ENCODE measurements at regions not wholly inside any gene's neighbourhood (a gene's known extent, or its start where the extent isn't known, plus 50 kb on each side); places are given as distances from the start of the nearest gene placed in this dataset.

DNA sequence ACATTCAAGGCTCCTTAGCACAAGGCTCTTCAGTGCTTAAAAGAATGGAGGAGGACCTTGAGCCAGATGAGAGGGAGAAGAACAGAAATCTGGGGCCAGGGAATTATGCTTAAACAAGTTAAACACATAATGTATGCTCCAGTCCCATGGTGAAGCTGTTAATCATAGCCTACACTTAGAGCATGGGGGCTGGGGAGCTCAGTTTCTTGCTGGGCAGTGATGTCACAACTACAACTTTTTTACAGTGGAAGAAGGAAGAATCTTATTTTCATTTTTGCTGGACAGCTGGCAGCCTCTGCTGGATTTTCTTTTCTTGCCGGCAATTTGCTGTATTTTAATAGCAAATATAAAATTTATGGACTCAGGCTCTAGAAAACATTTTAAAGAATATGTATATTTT is 432.5 kb downstream of the CD109 start:
- TF ChIP-seq, protein P1, sequence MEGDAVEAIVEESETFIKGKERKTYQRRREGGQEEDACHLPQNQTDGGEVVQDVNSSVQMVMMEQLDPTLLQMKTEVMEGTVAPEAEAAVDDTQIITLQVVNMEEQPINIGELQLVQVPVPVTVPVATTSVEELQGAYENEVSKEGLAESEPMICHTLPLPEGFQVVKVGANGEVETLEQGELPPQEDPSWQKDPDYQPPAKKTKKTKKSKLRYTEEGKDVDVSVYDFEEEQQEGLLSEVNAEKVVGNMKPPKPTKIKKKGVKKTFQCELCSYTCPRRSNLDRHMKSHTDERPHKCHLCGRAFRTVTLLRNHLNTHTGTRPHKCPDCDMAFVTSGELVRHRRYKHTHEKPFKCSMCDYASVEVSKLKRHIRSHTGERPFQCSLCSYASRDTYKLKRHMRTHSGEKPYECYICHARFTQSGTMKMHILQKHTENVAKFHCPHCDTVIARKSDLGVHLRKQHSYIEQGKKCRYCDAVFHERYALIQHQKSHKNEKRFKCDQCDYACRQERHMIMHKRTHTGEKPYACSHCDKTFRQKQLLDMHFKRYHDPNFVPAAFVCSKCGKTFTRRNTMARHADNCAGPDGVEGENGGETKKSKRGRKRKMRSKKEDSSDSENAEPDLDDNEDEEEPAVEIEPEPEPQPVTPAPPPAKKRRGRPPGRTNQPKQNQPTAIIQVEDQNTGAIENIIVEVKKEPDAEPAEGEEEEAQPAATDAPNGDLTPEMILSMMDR (IDR thresholded peaks at IDR 0.05; ENCODE audit: extremely low read depth, low read depth, low read length): no peak

DNA sequence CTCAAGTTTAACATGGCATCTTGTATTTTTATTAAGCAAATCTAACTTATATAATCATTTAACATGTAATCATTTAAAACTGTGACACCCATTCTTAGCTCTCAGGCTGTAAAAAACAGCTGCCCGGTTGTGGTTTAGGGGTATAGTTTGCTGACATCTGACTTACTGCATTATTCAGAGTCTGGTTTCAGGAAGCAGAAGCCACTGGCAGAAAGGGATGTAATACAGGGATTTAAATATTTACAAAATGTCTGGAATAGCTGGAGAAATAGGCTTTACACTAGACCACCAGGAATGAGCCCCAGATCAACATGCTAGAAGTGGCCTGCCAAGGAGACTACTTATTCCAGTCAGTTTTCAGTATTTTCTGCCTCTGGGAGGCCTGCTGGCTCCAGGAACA is 421.1 kb downstream of the CD109 start:
- Histone ChIP-seq H3K36me3 (ENCODE audit: insufficient read depth, low read length) (no peaks in the 10 kb centered on the region), H3K27me3 (ENCODE audit: insufficient read depth, low read length) (no peaks in the 10 kb centered on the region), H3K27ac (ENCODE audit: low read depth, low read length) (no peak overlapping the region), H3K79me2 (ENCODE audit: insufficient read depth, low read length) (no peaks in the 10 kb centered on the region), H3K9me3 (ENCODE audit: low read depth, low read length) (no peaks in the 10 kb centered on the region), H4K20me1 (ENCODE audit: insufficient read depth, low read length) (no peaks in the 10 kb centered on the region), H3K4me2 (ENCODE audit: insufficient read depth, low read length) (no peak overlapping the region), H3K4me1 (ENCODE audit: insufficient read depth, low read length) (no peaks in the 10 kb centered on the region), H2AFZ (ENCODE audit: low read length) (no peak overlapping the region), H3K4me3 (ENCODE audit: insufficient read depth, low read length) (no peak overlapping the region)
- no peak for DNase-seq (ENCODE audit: insufficient read length, low spot score, missing footprints)
- TF ChIP-seq, protein P1 (IDR thresholded peaks at IDR 0.05; ENCODE audit: extremely low read depth, low read depth, low read length): no peak

More for the DNA sequence above, 432.5 kb downstream of the CD109 start:
- Histone ChIP-seq H3K4me1 (ENCODE audit: insufficient read depth, low read length) (peaks cover 4% of the 10 kb centered on the region), H2AFZ (ENCODE audit: low read length) (peak overlapping the region; percentile 43), H4K20me1 (ENCODE audit: insufficient read depth, low read length) (no peaks in the 10 kb centered on the region), H3K79me2 (ENCODE audit: insufficient read depth, low read length) (no peaks in the 10 kb centered on the region), H3K27ac (ENCODE audit: low read depth, low read length) (no peak overlapping the region), H3K36me3 (ENCODE audit: insufficient read depth, low read length) (no peaks in the 10 kb centered on the region), H3K27me3 (ENCODE audit: insufficient read depth, low read length) (peaks cover 9% of the 10 kb centered on the region), H3K4me2 (ENCODE audit: insufficient read depth, low read length) (peak overlapping the region; percentile 45), H3K9me3 (ENCODE audit: low read depth, low read length) (no peaks in the 10 kb centered on the region), H3K4me3 (ENCODE audit: insufficient read depth, low read length) (no peak overlapping the region)
- no peak for DNase-seq (ENCODE audit: insufficient read length, low spot score, missing footprints)

DNA sequence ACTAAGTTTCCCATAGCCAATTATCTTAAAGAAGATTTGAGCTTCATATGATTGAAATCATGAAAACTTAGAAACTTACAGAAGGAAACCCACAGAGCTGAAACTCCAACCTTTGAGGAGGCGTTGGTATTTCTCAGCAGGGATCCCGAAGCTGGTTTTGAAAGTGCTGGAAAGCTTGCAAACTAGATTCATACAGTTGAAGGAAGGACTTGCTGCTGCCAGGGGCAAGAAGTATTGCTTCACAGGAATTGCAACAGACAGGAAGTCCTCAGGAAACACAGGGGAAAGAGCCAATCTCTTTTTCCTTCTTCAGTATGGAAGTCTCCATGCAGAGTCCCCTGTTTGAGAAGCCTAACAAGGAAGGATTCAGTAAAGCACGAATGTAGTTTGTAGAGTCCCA is 419.7 kb downstream of the CD109 start:
- TF ChIP-seq, protein P1 (IDR thresholded peaks at IDR 0.05; ENCODE audit: extremely low read depth, low read depth, low read length): no peak
- Histone ChIP-seq H2AFZ (ENCODE audit: low read length) (no peak overlapping the region), H3K4me3 (ENCODE audit: insufficient read depth, low read length) (no peak overlapping the region), H3K9me3 (ENCODE audit: low read depth, low read length) (no peaks in the 10 kb centered on the region), H3K79me2 (ENCODE audit: insufficient read depth, low read length) (no peaks in the 10 kb centered on the region), H3K27ac (ENCODE audit: low read depth, low read length) (no peak overlapping the region), H4K20me1 (ENCODE audit: insufficient read depth, low read length) (no peaks in the 10 kb centered on the region), H3K4me1 (ENCODE audit: insufficient read depth, low read length) (no peaks in the 10 kb centered on the region), H3K4me2 (ENCODE audit: insufficient read depth, low read length) (no peak overlapping the region), H3K27me3 (ENCODE audit: insufficient read depth, low read length) (no peaks in the 10 kb centered on the region), H3K36me3 (ENCODE audit: insufficient read depth, low read length) (no peaks in the 10 kb centered on the region)
- no peak for DNase-seq (ENCODE audit: insufficient read length, low spot score, missing footprints)

DNA sequence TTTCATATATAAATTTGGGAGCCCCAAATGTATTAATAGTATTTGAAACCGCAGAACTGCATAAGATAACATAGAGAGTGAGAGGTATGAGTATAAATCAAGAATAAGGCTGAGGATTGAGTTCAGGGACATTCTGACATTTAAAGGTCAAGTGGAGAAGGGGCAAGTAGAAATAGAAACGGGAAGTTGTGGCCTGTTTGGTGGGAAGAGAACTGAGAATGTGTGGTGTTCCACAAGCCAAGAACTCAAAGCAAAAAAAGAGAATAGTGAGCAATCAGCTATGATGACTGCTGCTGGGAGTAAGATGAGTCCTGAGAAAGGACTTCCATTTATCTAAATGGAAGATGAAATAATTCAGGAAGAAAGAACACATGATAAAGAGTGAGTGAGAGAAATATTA is 418.4 kb downstream of the CD109 start:
- Histone ChIP-seq H3K79me2 (ENCODE audit: insufficient read depth, low read length) (no peaks in the 10 kb centered on the region), H4K20me1 (ENCODE audit: insufficient read depth, low read length) (no peaks in the 10 kb centered on the region), H3K4me2 (ENCODE audit: insufficient read depth, low read length) (no peak overlapping the region), H3K36me3 (ENCODE audit: insufficient read depth, low read length) (no peaks in the 10 kb centered on the region), H3K9me3 (ENCODE audit: low read depth, low read length) (no peaks in the 10 kb centered on the region), H3K27ac (ENCODE audit: low read depth, low read length) (no peak overlapping the region), H3K4me3 (ENCODE audit: insufficient read depth, low read length) (no peak overlapping the region), H3K27me3 (ENCODE audit: insufficient read depth, low read length) (no peaks in the 10 kb centered on the region), H2AFZ (ENCODE audit: low read length) (no peak overlapping the region), H3K4me1 (ENCODE audit: insufficient read depth, low read length) (no peaks in the 10 kb centered on the region)
- no peak for DNase-seq (ENCODE audit: insufficient read length, low spot score, missing footprints)
- TF ChIP-seq, protein P1 (IDR thresholded peaks at IDR 0.05; ENCODE audit: extremely low read depth, low read depth, low read length): no peak

Measured in osteoblast (primary cell).